Osteocyte (in vitro differentiated cells): ENCODE measurements at regions not wholly inside any gene's neighbourhood (a gene's known extent, or its start where the extent isn't known, plus 50 kb on each side); places are given as distances from the start of the nearest gene placed in this dataset.
"Not testable (repeated sequence)": the region's sequence is repeated elsewhere in the genome, so short reads cannot be mapped to it uniquely, and the experiment has no call there.

Source experiments
- DNase-seq: peaks from one replicate; pipeline ENCODE4 v3.0.0; 2021; ENCODE audit warnings: mixed read lengths; ENCODE audit not compliant: unreplicated experiment; ENCODE audit errors: extremely low spot score
- H3K27ac Mint-ChIP-seq: one replicate; pipeline ENCODE4 v1.8.0; 2021; ENCODE audit warnings: mild to moderate bottlenecking, mixed read lengths; ENCODE audit not compliant: unreplicated experiment
- H3K27me3 Mint-ChIP-seq: one replicate; pipeline ENCODE4 v1.8.0; 2021; ENCODE audit warnings: mixed read lengths; ENCODE audit not compliant: unreplicated experiment
- H3K36me3 Mint-ChIP-seq: one replicate; pipeline ENCODE4 v1.8.0; 2021; ENCODE audit warnings: mixed read lengths; ENCODE audit not compliant: unreplicated experiment
- H3K4me1 Mint-ChIP-seq: one replicate; pipeline ENCODE4 v1.8.0; 2021; ENCODE audit warnings: mixed read lengths; ENCODE audit not compliant: unreplicated experiment
- H3K4me3 Mint-ChIP-seq: one replicate; pipeline ENCODE4 v1.8.0; 2021; ENCODE audit warnings: mild to moderate bottlenecking, moderate library complexity, mixed read lengths; ENCODE audit not compliant: unreplicated experiment
- H3K9me3 Mint-ChIP-seq: one replicate; pipeline ENCODE4 v1.8.0; 2021; ENCODE audit warnings: mixed read lengths; ENCODE audit not compliant: unreplicated experiment
- TF ChIP-seq, protein P1 (sequence below): fragments of 200-600 bp; sonication (generic); IDR thresholded peaks from 2 replicates; pipeline ENCODE4 v1.5.0; 2021; ENCODE audit warnings: antibody characterized with exemption, mild to moderate bottlenecking, moderate library complexity

DNA sequence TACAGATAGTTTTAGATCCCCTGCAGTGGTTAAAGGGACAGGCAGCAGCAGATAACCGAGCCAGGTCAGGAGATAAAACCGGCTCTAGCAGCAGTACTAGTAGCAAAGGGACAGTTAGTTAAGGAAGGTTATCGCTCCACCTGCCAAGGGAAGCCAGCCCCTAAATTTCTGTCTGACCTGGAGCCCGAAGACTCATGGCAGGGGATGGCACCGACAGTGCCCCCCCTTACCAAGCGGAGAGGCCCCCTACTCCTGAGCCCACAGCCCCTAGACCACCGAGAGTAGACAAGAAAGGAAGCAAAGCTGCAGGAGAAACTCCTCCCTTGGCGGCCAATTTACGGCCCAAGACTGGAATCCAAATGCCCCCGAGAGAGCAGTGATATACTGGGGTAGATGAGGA lies 61.3 kb upstream of the MAGEC2 start:
- Mint-ChIP-seq H3K9me3 (peaks cover 25% of the 10 kb centered on the region), H3K27me3 (no peaks in the 10 kb centered on the region), H3K27ac (no peak overlapping the region), H3K36me3 (no peaks in the 10 kb centered on the region), H3K4me1 (no peaks in the 10 kb centered on the region), H3K4me3 (no peak overlapping the region)
- DNase-seq: no peak
- TF ChIP-seq, protein P1, sequence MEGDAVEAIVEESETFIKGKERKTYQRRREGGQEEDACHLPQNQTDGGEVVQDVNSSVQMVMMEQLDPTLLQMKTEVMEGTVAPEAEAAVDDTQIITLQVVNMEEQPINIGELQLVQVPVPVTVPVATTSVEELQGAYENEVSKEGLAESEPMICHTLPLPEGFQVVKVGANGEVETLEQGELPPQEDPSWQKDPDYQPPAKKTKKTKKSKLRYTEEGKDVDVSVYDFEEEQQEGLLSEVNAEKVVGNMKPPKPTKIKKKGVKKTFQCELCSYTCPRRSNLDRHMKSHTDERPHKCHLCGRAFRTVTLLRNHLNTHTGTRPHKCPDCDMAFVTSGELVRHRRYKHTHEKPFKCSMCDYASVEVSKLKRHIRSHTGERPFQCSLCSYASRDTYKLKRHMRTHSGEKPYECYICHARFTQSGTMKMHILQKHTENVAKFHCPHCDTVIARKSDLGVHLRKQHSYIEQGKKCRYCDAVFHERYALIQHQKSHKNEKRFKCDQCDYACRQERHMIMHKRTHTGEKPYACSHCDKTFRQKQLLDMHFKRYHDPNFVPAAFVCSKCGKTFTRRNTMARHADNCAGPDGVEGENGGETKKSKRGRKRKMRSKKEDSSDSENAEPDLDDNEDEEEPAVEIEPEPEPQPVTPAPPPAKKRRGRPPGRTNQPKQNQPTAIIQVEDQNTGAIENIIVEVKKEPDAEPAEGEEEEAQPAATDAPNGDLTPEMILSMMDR: no peak

DNA sequence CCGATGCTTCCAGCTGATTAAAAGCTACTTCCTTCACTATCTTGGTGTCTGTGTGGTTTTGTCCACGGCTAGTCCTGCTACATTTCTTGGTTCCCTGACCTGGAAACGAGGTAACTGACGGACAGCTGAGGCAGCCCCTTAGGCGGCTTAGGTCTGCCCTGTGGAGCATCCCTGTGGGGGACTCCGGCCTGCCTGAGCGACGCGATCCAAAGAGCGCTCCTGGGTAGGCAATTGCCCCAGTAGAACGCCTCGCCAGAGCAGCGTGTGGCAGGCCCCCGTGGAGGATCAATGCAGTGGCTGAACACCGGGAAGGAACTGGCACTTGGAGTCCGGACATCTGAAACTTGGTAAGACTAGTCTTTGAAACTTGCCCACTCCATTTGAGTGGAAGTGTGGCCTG lies 60.5 kb upstream of the MAGEC2 start:
- not testable (repeated sequence) for H3K27ac Mint-ChIP-seq, H3K27me3 Mint-ChIP-seq, DNase-seq, H3K36me3 Mint-ChIP-seq, H3K4me3 Mint-ChIP-seq, H3K4me1 Mint-ChIP-seq
- H3K9me3 Mint-ChIP-seq: peaks cover 27% of the 10 kb centered on the region

DNA sequence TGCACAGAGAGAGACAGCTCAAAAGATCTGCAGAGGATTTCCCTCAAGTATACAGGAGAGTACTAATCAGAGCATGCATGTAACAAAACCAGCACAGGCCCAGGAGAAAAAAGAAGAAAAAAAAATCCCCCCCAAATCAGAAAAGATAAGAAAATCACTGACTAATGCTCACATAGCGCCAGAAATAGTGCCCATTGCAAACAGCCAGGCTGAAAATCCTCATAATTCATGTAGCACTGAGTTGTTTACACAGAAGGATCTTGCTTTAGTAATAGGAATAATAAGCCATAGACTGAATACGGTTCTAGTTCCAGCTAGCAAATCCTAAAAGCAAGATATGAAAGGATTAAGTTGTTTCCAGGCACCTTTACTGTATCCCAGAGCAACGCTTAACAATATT lies 51.8 kb upstream of the MAGEC2 start:
- no peak for DNase-seq
- Mint-ChIP-seq H3K36me3 (no peaks in the 10 kb centered on the region), H3K27ac (no peak overlapping the region), H3K4me1 (no peaks in the 10 kb centered on the region), H3K9me3 (peaks cover 55% of the 10 kb centered on the region), H3K27me3 (no peaks in the 10 kb centered on the region), H3K4me3 (no peak overlapping the region)
- TF ChIP-seq, protein P1: no peak
